WTC11 (cell line): ENCODE measurements at regions not wholly inside any gene's neighbourhood (a gene's known extent, or its start where the extent isn't known, plus 50 kb on each side); places are given as distances from the start of the nearest gene placed in this dataset.
A peak's percentile ranks its signal among the peaks of the same experiment; 100 is the strongest.

ENCODE experiments used
- ATAC-seq: fragments of 200-7000 bp; cut with Tn5 transposase; 2 replicates; pipeline ENCODE4 v1.10.0; 2021; ENCODE audit warnings: mild to moderate bottlenecking, moderate library complexity
- CTCF ChIA-PET: fragments of 300-600 bp; sonication (Branson Sonifier 250); formaldehyde crosslinking; loops from one replicate; lab custom pipeline; 2021; ENCODE audit warnings: antibody characterized with exemption; lab: Charles Lee
- POLR2A ChIA-PET: fragments of 350-600 bp; sonication (Branson Sonifier 250); formaldehyde crosslinking; loops from one replicate; lab custom pipeline; 2021; ENCODE audit warnings: antibody characterized with exemption; lab: Charles Lee
- DNase-seq: peaks from one replicate; pipeline ENCODE4 v3.0.0; 2021; ENCODE audit warnings: low spot score
- H3K27ac Mint-ChIP-seq: 2 replicates; pipeline ENCODE4 v1.8.0; 2021; ENCODE audit warnings: mixed read lengths
- H3K27me3 Mint-ChIP-seq: 2 replicates; pipeline ENCODE4 v1.8.0; 2021; ENCODE audit warnings: low read depth, mild to moderate bottlenecking, moderate library complexity, mixed read lengths
- H3K36me3 Mint-ChIP-seq: 2 replicates; pipeline ENCODE4 v1.8.0; 2021; ENCODE audit warnings: mixed read lengths
- H3K4me1 Mint-ChIP-seq: 2 replicates; pipeline ENCODE4 v1.8.0; 2022; ENCODE audit warnings: mixed read lengths
- H3K4me3 Mint-ChIP-seq: 2 replicates; pipeline ENCODE4 v1.8.0; 2021; ENCODE audit warnings: mild to moderate bottlenecking, moderate library complexity, mixed read lengths
- H3K9me3 Mint-ChIP-seq: 2 replicates; pipeline ENCODE4 v1.8.0; 2021; ENCODE audit warnings: mixed read lengths
- ATF1 ChIP-seq: sonication (generic); formaldehyde crosslinking; IDR thresholded peaks from 2 replicates; pipeline ENCODE4 v1.8.1; 2023; ENCODE audit warnings: mild to moderate bottlenecking, moderate library complexity, missing genetic modification reagents
- CREM ChIP-seq: sonication (generic); formaldehyde crosslinking; IDR thresholded peaks from 2 replicates; pipeline ENCODE4 v1.8.1; 2022; ENCODE audit warnings: mild to moderate bottlenecking, missing genetic modification reagents, moderate library complexity
- ELF4 ChIP-seq: sonication (generic); formaldehyde crosslinking; IDR thresholded peaks from 2 replicates; pipeline ENCODE4 v1.8.1; 2022; ENCODE audit warnings: low read depth, mild to moderate bottlenecking, moderate library complexity, missing genetic modification reagents
- ESRRA ChIP-seq: sonication (generic); formaldehyde crosslinking; IDR thresholded peaks from 2 replicates; pipeline ENCODE4 v1.8.1; 2022; ENCODE audit warnings: mild to moderate bottlenecking, missing genetic modification reagents, borderline replicate concordance
- GRHL2 ChIP-seq: fragments of 250-450 bp; sonication (Bioruptor Pico); IDR thresholded peaks from 2 replicates; pipeline ENCODE4 v1.8.0; 2022; ENCODE audit warnings: mild to moderate bottlenecking, moderate library complexity; ENCODE audit not compliant: insufficient replicate concordance, severe bottlenecking
- GTF2I ChIP-seq: fragments of 250-450 bp; sonication (Bioruptor Pico); conservative IDR thresholded peaks from 2 replicates; pipeline ENCODE4 v1.4.0; 2021; ENCODE audit warnings: mild to moderate bottlenecking
- MXD4 ChIP-seq: fragments of 250-450 bp; sonication (Bioruptor Pico); IDR thresholded peaks from 2 replicates; pipeline ENCODE4 v1.8.0; 2021; ENCODE audit warnings: mild to moderate bottlenecking, moderate library complexity, borderline replicate concordance
- MYBL2 ChIP-seq: sonication (generic); formaldehyde crosslinking; IDR thresholded peaks from 2 replicates; pipeline ENCODE4 v1.8.1; 2023; ENCODE audit warnings: mild to moderate bottlenecking, moderate library complexity, missing genetic modification reagents
- NFATC4 ChIP-seq: fragments of 250-450 bp; sonication (Bioruptor Pico); IDR thresholded peaks from 2 replicates; pipeline ENCODE4 v1.9.0; 2021; ENCODE audit warnings: mild to moderate bottlenecking
- NFYB ChIP-seq: sonication (generic); formaldehyde crosslinking; conservative IDR thresholded peaks from 2 replicates; pipeline ENCODE4 v1.8.0; 2022; ENCODE audit warnings: low read depth, missing genetic modification reagents
- SP1 ChIP-seq: sonication (generic); formaldehyde crosslinking; conservative IDR thresholded peaks from 2 replicates; pipeline ENCODE4 v1.8.1; 2022; ENCODE audit warnings: missing genetic modification reagents
- TEAD4 ChIP-seq: sonication (generic); formaldehyde crosslinking; IDR thresholded peaks from 2 replicates; pipeline ENCODE4 v1.8.0; 2022; ENCODE audit warnings: mild to moderate bottlenecking, missing genetic modification reagents
- ZNF219 ChIP-seq: sonication (generic); formaldehyde crosslinking; IDR thresholded peaks from 2 replicates; pipeline ENCODE4 v1.8.0; 2023; ENCODE audit warnings: missing genetic modification reagents, mild to moderate bottlenecking, borderline replicate concordance
- ZNF263 ChIP-seq: sonication (generic); formaldehyde crosslinking; IDR thresholded peaks from 2 replicates; pipeline ENCODE4 v1.8.1; 2022; ENCODE audit warnings: low read depth, mild to moderate bottlenecking, moderate library complexity, missing genetic modification reagents
- ZNF396 ChIP-seq: fragments of 250-450 bp; sonication (Bioruptor Pico); IDR thresholded peaks from 2 replicates; pipeline ENCODE4 v1.8.0; 2021; ENCODE audit warnings: mild to moderate bottlenecking, moderate library complexity, borderline replicate concordance
- ZNF416 ChIP-seq: fragments of 250-450 bp; sonication (Bioruptor Pico); IDR thresholded peaks from 2 replicates; pipeline ENCODE4 v1.9.0; 2021; ENCODE audit warnings: mild to moderate bottlenecking, inconsistent platforms
- ZNF423 ChIP-seq: fragments of 250-450 bp; sonication (Bioruptor Pico); IDR thresholded peaks from 2 replicates; pipeline ENCODE4 v2.1.2; 2022; ENCODE audit warnings: mild to moderate bottlenecking, moderate library complexity
- TF ChIP-seq, protein P1 (sequence below): sonication (generic); formaldehyde crosslinking; IDR thresholded peaks from 2 replicates; pipeline ENCODE4 v1.8.1; 2022; ENCODE audit warnings: mild to moderate bottlenecking, missing genetic modification reagents, moderate library complexity, borderline replicate concordance
- TF ChIP-seq, protein P2 (sequence below): sonication (generic); formaldehyde crosslinking; IDR thresholded peaks from 2 replicates; pipeline ENCODE4 v1.8.0; 2022; ENCODE audit warnings: mild to moderate bottlenecking, missing genetic modification reagents
- TF ChIP-seq, protein P3 (sequence below): sonication (generic); formaldehyde crosslinking; IDR thresholded peaks from 2 replicates; pipeline ENCODE4 v1.8.0; 2023; ENCODE audit warnings: missing genetic modification reagents
- TF ChIP-seq, protein P4 (sequence below): sonication (generic); formaldehyde crosslinking; IDR thresholded peaks from 2 replicates; pipeline ENCODE4 v1.8.1; 2023; ENCODE audit warnings: mild to moderate bottlenecking, missing genetic modification reagents, moderate library complexity
- TF ChIP-seq, protein P5 (sequence below): fragments of 250-450 bp; sonication (Bioruptor Pico); IDR thresholded peaks from 2 replicates; pipeline ENCODE4 v1.8.0; 2021; ENCODE audit warnings: mild to moderate bottlenecking
- TF ChIP-seq, protein P6 (sequence below): sonication (generic); formaldehyde crosslinking; IDR thresholded peaks from 2 replicates; pipeline ENCODE4 v1.8.1; 2023; ENCODE audit warnings: mild to moderate bottlenecking, missing genetic modification reagents
- TF ChIP-seq, protein P7 (sequence below): sonication (generic); formaldehyde crosslinking; IDR thresholded peaks from 2 replicates; pipeline ENCODE4 v1.8.1; 2022; ENCODE audit warnings: missing genetic modification reagents, borderline replicate concordance
- TF ChIP-seq, protein P8 (sequence below): sonication (generic); formaldehyde crosslinking; conservative IDR thresholded peaks from 2 replicates; pipeline ENCODE4 v1.8.1; 2023; ENCODE audit warnings: mild to moderate bottlenecking, low read depth, missing genetic modification reagents, moderate library complexity

DNA sequence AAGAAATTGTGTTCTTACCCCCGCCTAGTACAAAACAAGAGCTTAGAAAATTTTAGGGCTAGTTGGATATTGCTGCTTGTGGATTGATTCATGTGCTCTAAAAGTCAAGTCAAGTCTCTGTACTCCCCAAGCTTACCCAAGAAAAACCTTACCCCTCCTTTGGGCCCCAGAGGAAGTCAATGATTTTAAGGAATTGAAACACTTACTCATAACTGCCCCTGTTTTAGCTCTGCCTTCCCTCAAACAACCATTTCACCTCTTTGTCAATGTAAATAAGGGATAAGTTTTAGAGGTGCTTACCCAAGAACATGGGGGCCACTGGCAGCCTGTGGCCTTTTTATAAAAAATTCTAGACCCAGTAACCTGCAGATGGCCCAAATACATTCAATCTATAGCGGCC, 136.6 kb upstream of the RMP24 start:
- H3K9me3 Mint-ChIP-seq = peaks cover 85% of the 10 kb centered on the region
- CTCF ChIA-PET = interaction anchor here (1.7 to 3.4 kb wide), 2 partner anchors 9 to 79 kb away, joined by 4 to 29 read pairs; no protein-coding TSS in a partner anchor
- DNase-seq = no peak
- H3K27me3 Mint-ChIP-seq = peaks cover 20% of the 10 kb centered on the region
- H3K27ac Mint-ChIP-seq = 0 out of 2 replicates have a peak overlapping the region, but pooled peaks have one; percentile 31
- no peak for ATAC-seq
- POLR2A ChIA-PET = no interaction called here
- H3K4me3 Mint-ChIP-seq = no peak overlapping the region
- TF ChIP-seq NFYB (CRISPR knock-in tag) (no peak), MXD4 (CRISPR knock-in tag) (no peak), MYBL2 (CRISPR knock-in tag) (no peak), ZNF263 (CRISPR knock-in tag) (no peak), ATF1 (no peak), ESRRA (CRISPR knock-in tag) (no peak), ZNF396 (CRISPR knock-in tag) (no peak), ZNF416 (CRISPR knock-in tag) (no peak), CREM (CRISPR knock-in tag) (no peak), ZNF219 (CRISPR knock-in tag) (no peak), NFATC4 (CRISPR knock-in tag) (no peak)
- TF ChIP-seq, protein P1, sequence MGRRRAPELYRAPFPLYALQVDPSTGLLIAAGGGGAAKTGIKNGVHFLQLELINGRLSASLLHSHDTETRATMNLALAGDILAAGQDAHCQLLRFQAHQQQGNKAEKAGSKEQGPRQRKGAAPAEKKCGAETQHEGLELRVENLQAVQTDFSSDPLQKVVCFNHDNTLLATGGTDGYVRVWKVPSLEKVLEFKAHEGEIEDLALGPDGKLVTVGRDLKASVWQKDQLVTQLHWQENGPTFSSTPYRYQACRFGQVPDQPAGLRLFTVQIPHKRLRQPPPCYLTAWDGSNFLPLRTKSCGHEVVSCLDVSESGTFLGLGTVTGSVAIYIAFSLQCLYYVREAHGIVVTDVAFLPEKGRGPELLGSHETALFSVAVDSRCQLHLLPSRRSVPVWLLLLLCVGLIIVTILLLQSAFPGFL (CRISPR knock-in tag) = no peak
- TF ChIP-seq, protein P2, sequence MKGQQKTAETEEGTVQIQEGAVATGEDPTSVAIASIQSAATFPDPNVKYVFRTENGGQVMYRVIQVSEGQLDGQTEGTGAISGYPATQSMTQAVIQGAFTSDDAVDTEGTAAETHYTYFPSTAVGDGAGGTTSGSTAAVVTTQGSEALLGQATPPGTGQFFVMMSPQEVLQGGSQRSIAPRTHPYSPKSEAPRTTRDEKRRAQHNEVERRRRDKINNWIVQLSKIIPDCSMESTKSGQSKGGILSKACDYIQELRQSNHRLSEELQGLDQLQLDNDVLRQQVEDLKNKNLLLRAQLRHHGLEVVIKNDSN (CRISPR knock-in tag) = no peak
- TF ChIP-seq, protein P3, sequence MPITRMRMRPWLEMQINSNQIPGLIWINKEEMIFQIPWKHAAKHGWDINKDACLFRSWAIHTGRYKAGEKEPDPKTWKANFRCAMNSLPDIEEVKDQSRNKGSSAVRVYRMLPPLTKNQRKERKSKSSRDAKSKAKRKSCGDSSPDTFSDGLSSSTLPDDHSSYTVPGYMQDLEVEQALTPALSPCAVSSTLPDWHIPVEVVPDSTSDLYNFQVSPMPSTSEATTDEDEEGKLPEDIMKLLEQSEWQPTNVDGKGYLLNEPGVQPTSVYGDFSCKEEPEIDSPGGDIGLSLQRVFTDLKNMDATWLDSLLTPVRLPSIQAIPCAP = no peak
- TF ChIP-seq, protein P4, sequence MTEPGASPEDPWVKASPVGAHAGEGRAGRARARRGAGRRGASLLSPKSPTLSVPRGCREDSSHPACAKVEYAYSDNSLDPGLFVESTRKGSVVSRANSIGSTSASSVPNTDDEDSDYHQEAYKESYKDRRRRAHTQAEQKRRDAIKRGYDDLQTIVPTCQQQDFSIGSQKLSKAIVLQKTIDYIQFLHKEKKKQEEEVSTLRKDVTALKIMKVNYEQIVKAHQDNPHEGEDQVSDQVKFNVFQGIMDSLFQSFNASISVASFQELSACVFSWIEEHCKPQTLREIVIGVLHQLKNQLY = no peak
- TF ChIP-seq, all 79 proteins: peak for 0
- Mint-ChIP-seq H3K36me3 (peaks cover 78% of the 10 kb centered on the region), H3K4me1 (peaks cover 25% of the 10 kb centered on the region)

DNA sequence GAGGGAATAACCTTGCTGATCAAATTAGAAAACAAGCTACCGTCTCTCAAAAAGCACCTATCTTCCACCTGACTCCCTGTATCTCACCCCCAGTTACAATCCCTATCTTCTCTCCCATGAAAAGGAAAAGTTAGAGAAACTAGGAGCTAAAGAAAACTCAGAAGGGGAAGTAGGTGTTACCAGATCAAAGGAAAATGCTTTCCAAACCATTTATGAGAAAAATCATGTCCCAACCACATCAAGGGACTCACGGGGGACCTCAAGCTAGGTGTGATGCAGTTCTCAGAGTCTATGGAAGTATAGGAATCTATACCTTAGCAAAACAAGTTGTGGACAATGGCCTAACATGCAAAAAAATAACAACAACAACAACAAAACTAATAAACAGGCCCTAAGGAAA, 135.5 kb upstream of the RMP24 start:
- CTCF ChIA-PET = interaction anchor here (0.7 to 3.4 kb wide), 2 partner anchors 10 to 15 kb away, joined by 3 to 29 read pairs; no protein-coding TSS in a partner anchor
- Mint-ChIP-seq H3K4me1 (peaks cover 36% of the 10 kb centered on the region), H3K36me3 (peaks cover 77% of the 10 kb centered on the region), H3K9me3 (peaks cover 83% of the 10 kb centered on the region), H3K27ac (no peak overlapping the region), H3K27me3 (peaks cover 21% of the 10 kb centered on the region), H3K4me3 (no peak overlapping the region)
- POLR2A ChIA-PET = no interaction called here
- ATAC-seq (no peak), DNase-seq (no peak)
- TF ChIP-seq, protein P5, sequence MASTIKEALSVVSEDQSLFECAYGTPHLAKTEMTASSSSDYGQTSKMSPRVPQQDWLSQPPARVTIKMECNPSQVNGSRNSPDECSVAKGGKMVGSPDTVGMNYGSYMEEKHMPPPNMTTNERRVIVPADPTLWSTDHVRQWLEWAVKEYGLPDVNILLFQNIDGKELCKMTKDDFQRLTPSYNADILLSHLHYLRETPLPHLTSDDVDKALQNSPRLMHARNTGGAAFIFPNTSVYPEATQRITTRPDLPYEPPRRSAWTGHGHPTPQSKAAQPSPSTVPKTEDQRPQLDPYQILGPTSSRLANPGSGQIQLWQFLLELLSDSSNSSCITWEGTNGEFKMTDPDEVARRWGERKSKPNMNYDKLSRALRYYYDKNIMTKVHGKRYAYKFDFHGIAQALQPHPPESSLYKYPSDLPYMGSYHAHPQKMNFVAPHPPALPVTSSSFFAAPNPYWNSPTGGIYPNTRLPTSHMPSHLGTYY (CRISPR knock-in tag) = no peak
- TF ChIP-seq TEAD4 = no peak
- no peak for TF ChIP-seq SP1 (CRISPR knock-in tag)
- TF ChIP-seq ELF4 (CRISPR knock-in tag) = no peak
- TF ChIP-seq, protein P6, sequence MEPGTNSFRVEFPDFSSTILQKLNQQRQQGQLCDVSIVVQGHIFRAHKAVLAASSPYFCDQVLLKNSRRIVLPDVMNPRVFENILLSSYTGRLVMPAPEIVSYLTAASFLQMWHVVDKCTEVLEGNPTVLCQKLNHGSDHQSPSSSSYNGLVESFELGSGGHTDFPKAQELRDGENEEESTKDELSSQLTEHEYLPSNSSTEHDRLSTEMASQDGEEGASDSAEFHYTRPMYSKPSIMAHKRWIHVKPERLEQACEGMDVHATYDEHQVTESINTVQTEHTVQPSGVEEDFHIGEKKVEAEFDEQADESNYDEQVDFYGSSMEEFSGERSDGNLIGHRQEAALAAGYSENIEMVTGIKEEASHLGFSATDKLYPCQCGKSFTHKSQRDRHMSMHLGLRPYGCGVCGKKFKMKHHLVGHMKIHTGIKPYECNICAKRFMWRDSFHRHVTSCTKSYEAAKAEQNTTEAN (CRISPR knock-in tag) = no peak
- TF ChIP-seq, protein P7, sequence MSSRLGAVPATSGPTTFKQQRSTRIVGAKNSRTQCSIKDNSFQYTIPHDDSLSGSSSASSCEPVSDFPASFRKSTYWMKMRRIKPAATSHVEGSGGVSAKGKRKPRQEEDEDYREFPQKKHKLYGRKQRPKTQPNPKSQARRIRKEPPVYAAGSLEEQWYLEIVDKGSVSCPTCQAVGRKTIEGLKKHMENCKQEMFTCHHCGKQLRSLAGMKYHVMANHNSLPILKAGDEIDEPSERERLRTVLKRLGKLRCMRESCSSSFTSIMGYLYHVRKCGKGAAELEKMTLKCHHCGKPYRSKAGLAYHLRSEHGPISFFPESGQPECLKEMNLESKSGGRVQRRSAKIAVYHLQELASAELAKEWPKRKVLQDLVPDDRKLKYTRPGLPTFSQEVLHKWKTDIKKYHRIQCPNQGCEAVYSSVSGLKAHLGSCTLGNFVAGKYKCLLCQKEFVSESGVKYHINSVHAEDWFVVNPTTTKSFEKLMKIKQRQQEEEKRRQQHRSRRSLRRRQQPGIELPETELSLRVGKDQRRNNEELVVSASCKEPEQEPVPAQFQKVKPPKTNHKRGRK (CRISPR knock-in tag) = no peak
- no peak for TF ChIP-seq ZNF416 (CRISPR knock-in tag)
- no peak for TF ChIP-seq GRHL2 (CRISPR knock-in tag)
- TF ChIP-seq, protein P8, sequence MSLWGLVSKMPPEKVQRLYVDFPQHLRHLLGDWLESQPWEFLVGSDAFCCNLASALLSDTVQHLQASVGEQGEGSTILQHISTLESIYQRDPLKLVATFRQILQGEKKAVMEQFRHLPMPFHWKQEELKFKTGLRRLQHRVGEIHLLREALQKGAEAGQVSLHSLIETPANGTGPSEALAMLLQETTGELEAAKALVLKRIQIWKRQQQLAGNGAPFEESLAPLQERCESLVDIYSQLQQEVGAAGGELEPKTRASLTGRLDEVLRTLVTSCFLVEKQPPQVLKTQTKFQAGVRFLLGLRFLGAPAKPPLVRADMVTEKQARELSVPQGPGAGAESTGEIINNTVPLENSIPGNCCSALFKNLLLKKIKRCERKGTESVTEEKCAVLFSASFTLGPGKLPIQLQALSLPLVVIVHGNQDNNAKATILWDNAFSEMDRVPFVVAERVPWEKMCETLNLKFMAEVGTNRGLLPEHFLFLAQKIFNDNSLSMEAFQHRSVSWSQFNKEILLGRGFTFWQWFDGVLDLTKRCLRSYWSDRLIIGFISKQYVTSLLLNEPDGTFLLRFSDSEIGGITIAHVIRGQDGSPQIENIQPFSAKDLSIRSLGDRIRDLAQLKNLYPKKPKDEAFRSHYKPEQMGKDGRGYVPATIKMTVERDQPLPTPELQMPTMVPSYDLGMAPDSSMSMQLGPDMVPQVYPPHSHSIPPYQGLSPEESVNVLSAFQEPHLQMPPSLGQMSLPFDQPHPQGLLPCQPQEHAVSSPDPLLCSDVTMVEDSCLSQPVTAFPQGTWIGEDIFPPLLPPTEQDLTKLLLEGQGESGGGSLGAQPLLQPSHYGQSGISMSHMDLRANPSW (CRISPR knock-in tag) = no peak
- no peak for TF ChIP-seq MXD4 (CRISPR knock-in tag)
- TF ChIP-seq GTF2I (CRISPR knock-in tag) = no peak
- no peak for TF ChIP-seq ZNF423 (CRISPR knock-in tag)
- TF ChIP-seq ZNF396 (CRISPR knock-in tag) = no peak
- TF ChIP-seq NFATC4 (CRISPR knock-in tag) = no peak
